IMR-90 (cell line): ENCODE measurements at regions not wholly inside any gene's neighbourhood (a gene's known extent, or its start where the extent isn't known, plus 50 kb on each side); places are given as distances from the start of the nearest gene placed in this dataset.

Experiments
- ATAC-seq: fragments of 200-7000 bp; cut with Tn5 transposase; 2 replicates; pipeline ENCODE4 v1.9.1; 2020; ENCODE audit warnings: low read depth, mild to moderate bottlenecking, moderate library complexity
- BruUV-seq: library from RNA; stranded (reverse); fragments of 400-500 nt; replicated peaks from 2 replicates; lab custom pipeline; 2021; lab: Mats Ljungman, UMichigan
- CTCF ChIA-PET: fragments of 300-600 bp; formaldehyde crosslinking; extraction: SDS; loops from one replicate; lab custom pipeline; 2021; ENCODE audit warnings: antibody characterized with exemption; lab: Yijun Ruan, JAX
- POLR2A ChIA-PET: fragments of 300-600 bp; sonication (Branson Sonifier 250); formaldehyde crosslinking; loops from one replicate; lab custom pipeline; 2022; ENCODE audit warnings: antibody characterized with exemption; ENCODE audit not compliant: unreplicated experiment; lab: Charles Lee
- DNase-seq: peaks from one replicate; pipeline ENCODE4 v3.0.0; 2013
- H2AFZ ChIP-seq: replicated peaks from 2 replicates; pipeline ENCODE3; 2013; ENCODE audit warnings: low read length, mild to moderate bottlenecking; ENCODE audit not compliant: poor library complexity
- H2AK5ac ChIP-seq: 2 replicates; pipeline ENCODE4 v1.6.1; 2013; ENCODE audit warnings: low read depth, low read length, inconsistent platforms
- H2AK9ac ChIP-seq: replicated peaks from 2 replicates; pipeline ENCODE3; 2013; ENCODE audit warnings: mild to moderate bottlenecking, low read depth, low read length, moderate library complexity; ENCODE audit not compliant: poor library complexity
- H2BK120ac ChIP-seq: 2 replicates; pipeline ENCODE4 v1.6.1; 2013; ENCODE audit warnings: low read depth, low read length, inconsistent platforms
- H2BK15ac ChIP-seq: 3 replicates; pipeline ENCODE4 v1.6.1; 2013; ENCODE audit warnings: low read depth, low read length, inconsistent platforms
- H2BK20ac ChIP-seq: 2 replicates; pipeline ENCODE4 v1.6.1; 2013; ENCODE audit warnings: low read depth, mild to moderate bottlenecking, inconsistent platforms, low read length, moderate library complexity
- H2BK5ac ChIP-seq: 2 replicates; pipeline ENCODE4 v1.6.1; 2013; ENCODE audit warnings: mild to moderate bottlenecking, low read depth, low read length, inconsistent platforms; ENCODE audit not compliant: poor library complexity, severe bottlenecking
- H3K14ac ChIP-seq: replicated peaks from 2 replicates; pipeline ENCODE4 v1.6.1; 2013; ENCODE audit warnings: low read depth, low read length, inconsistent platforms
- H3K18ac ChIP-seq: 2 replicates; pipeline ENCODE4 v1.6.1; 2013; ENCODE audit warnings: low read depth, low read length, control low read depth
- H3K23ac ChIP-seq: 2 replicates; pipeline ENCODE4 v1.6.1; 2013; ENCODE audit warnings: low read depth, low read length, inconsistent platforms
- H3K27ac ChIP-seq: 2 replicates; pipeline ENCODE4 v1.5.1; 2013; ENCODE audit warnings: mild to moderate bottlenecking, control low read depth, low read length; ENCODE audit not compliant: insufficient read depth
- H3K27me3 ChIP-seq: 2 replicates; pipeline ENCODE4 v1.6.1; 2013; ENCODE audit warnings: low read length; ENCODE audit not compliant: control insufficient read depth, insufficient read depth
- H3K36me3 ChIP-seq: 2 replicates; pipeline ENCODE4 v1.6.1; 2013; ENCODE audit warnings: low read length, mixed read lengths; ENCODE audit not compliant: control insufficient read depth, insufficient read depth
- H3K4ac ChIP-seq: 2 replicates; pipeline ENCODE4 v1.6.1; 2013; ENCODE audit warnings: low read depth, low read length, inconsistent platforms
- H3K4me1 ChIP-seq: 2 replicates; pipeline ENCODE4 v1.6.1; 2013; ENCODE audit warnings: low read length, mixed read lengths; ENCODE audit not compliant: control insufficient read depth, insufficient read depth
- H3K4me2 ChIP-seq: 2 replicates; pipeline ENCODE4 v1.6.1; 2013; ENCODE audit warnings: low read depth, mild to moderate bottlenecking, control low read depth, low read length, moderate library complexity
- H3K4me3 ChIP-seq: 2 replicates; pipeline ENCODE4 v1.5.1; 2013; ENCODE audit warnings: low read depth, mild to moderate bottlenecking, control low read depth, low read length, moderate library complexity; ENCODE audit not compliant: insufficient read depth
- H3K56ac ChIP-seq: 2 replicates; pipeline ENCODE4 v1.6.1; 2013; ENCODE audit warnings: low read length, inconsistent platforms; ENCODE audit not compliant: insufficient read depth; ENCODE audit errors: extremely low read depth
- H3K79me1 ChIP-seq, 2 experiments: 2 replicates each; pipeline ENCODE4 v1.6.1; 2013; ENCODE audit warnings: low read length in 2 of 2, inconsistent platforms in 1 of 2, low read depth in 1 of 2
- H3K9ac ChIP-seq: 2 replicates; pipeline ENCODE4 v1.6.1; 2013; ENCODE audit warnings: low read depth, low read length, control low read depth
- H3K9me1 ChIP-seq: 2 replicates; pipeline ENCODE4 v1.6.1; 2013; ENCODE audit warnings: low read length, inconsistent platforms; ENCODE audit not compliant: insufficient read depth
- H3K9me3 ChIP-seq: 2 replicates; pipeline ENCODE4 v1.6.1; 2013; ENCODE audit warnings: low read length; ENCODE audit not compliant: control insufficient read depth, insufficient read depth
- H4K20me1 ChIP-seq: 2 replicates; pipeline ENCODE4 v1.6.1; 2013; ENCODE audit warnings: low read length, inconsistent platforms; ENCODE audit not compliant: insufficient read depth
- H4K5ac ChIP-seq: 2 replicates; pipeline ENCODE4 v1.6.1; 2013; ENCODE audit warnings: mild to moderate bottlenecking, low read depth, low read length, control low read depth
- H4K8ac ChIP-seq, 2 experiments: 2 replicates each; pipeline ENCODE4 v1.6.1; 2013; ENCODE audit warnings: low read depth in 2 of 2, low read length in 2 of 2, control low read depth in 1 of 2, inconsistent platforms in 1 of 2
- H4K91ac ChIP-seq: 2 replicates; pipeline ENCODE4 v1.6.1; 2013; ENCODE audit warnings: low read depth, low read length, inconsistent platforms; ENCODE audit not compliant: insufficient read depth
- RCOR1 ChIP-seq: IDR thresholded peaks from 2 replicates; pipeline ENCODE4 v1.6.1; 2012; ENCODE audit warnings: mild to moderate bottlenecking, low read length, improper control_type of control experiment; ENCODE audit not compliant: insufficient replicate concordance
- WGBS, 2 experiments: methylation state at CpG; one replicate each; pipeline versions ENCODE4 v1.1.5 to v1.1.7; 2013; ENCODE audit warnings: missing lambda C conversion rate in 2 of 2; ENCODE audit not compliant: insufficient read length in 1 of 2; ENCODE audit errors: extremely low coverage in 2 of 2; 5-methylcytosine and 5-hydroxymethylcytosine counted together
- dilution Hi-C: fragments of 300-500 bp; cut with HindIII; formaldehyde crosslinking; loops from one replicate; pipeline ENCODE4 v1.14.3; 2018; ENCODE audit warnings: low sequenced_read_pairs; ENCODE audit not compliant: unreplicated experiment
- in situ Hi-C: fragments of 300-500 bp; cut with MboI; formaldehyde crosslinking; loops from 3 replicates; pipeline ENCODE4 v1.14.3; 2019; ENCODE audit warnings: low sequenced_read_pairs, inconsistent platforms, mixed read lengths
- intact Hi-C: fragments of 100-400 bp; cut with micrococcal nuclease; formaldehyde crosslinking; loops from 2 replicates; pipeline ENCODE4 v1.10.0; 2022

GRCh38 chr12:114784526-114784925 lies 100.6 kb upstream of the TBX3 start:
- H3K4ac ChIP-seq: no peak overlapping the region; the same call in 1 of the 2 replicates
- no peak overlapping the region for H3K4me2 ChIP-seq
- peak overlapping the region; percentile 17; the same call in 1 of the 2 replicates for H2BK120ac ChIP-seq
- H2AFZ ChIP-seq: no peak overlapping the region
- intact Hi-C loops: no loop called here
- H4K20me1 ChIP-seq: no peaks in the 10 kb centered on the region
- 83% methylated on average over 2 of the region's 3 CpGs; no CpG with 5 or more reads in 1 of the 2 experiments for WGBS, 2 experiments
- no peak overlapping the region for H4K5ac ChIP-seq
- CTCF ChIA-PET: no interaction called here
- POLR2A ChIA-PET: no interaction called here
- no peak overlapping the region for H3K9ac ChIP-seq
- H3K27me3 ChIP-seq: no peaks in the 10 kb centered on the region
- no TSS peak for BruUV-seq
- H2BK5ac ChIP-seq: no peak overlapping the region
- H2AK9ac ChIP-seq: no peak overlapping the region
- peaks cover 8% of the 10 kb centered on the region; the same call in 1 of the 2 replicates for H3K9me1 ChIP-seq
- H3K4me1 ChIP-seq: peaks cover 3% of the 10 kb centered on the region
- H3K4me3 ChIP-seq: no peak overlapping the region
- H3K27ac ChIP-seq: no peak overlapping the region
- no peak overlapping the region for H2BK20ac ChIP-seq
- H3K56ac ChIP-seq: no peak overlapping the region
- ATAC-seq (peak; percentile 27; the same call in 1 of the 2 replicates), DNase-seq (peak; percentile 31)
- H2BK15ac ChIP-seq: no peak overlapping the region
- no peak overlapping the region for H3K18ac ChIP-seq
- H3K36me3 ChIP-seq: no peaks in the 10 kb centered on the region
- TF ChIP-seq RCOR1: no peak
- no peak overlapping the region for H2AK5ac ChIP-seq
- dilution Hi-C loops: no loop called here
- peak overlapping the region in 1 of 2 experiments; percentile 24; a peak in 1 of 4 replicates for H4K8ac ChIP-seq
- no peak overlapping the region for H3K23ac ChIP-seq
- H4K91ac ChIP-seq: no peak overlapping the region
- H3K9me3 ChIP-seq: no peaks in the 10 kb centered on the region
- no peak overlapping the region for H3K14ac ChIP-seq
- H3K79me1 ChIP-seq: no peaks in the 10 kb centered on the region
- in situ Hi-C loops: no loop called here
